ENCODE measurements at regions not wholly inside any gene's neighbourhood (a gene's known extent, or its start where the extent isn't known, plus 50 kb on each side); places are given as distances from the start of the nearest gene placed in this dataset.
"Not testable (repeated sequence)": the region's sequence is repeated elsewhere in the genome, so short reads cannot be mapped to it uniquely, and the experiment has no call there.

GRCh38 chr22:10710923-10711322 is 4817.1 kb upstream of the OR11H1 start:
- not testable (repeated sequence) for H3K36me3 ChIP-seq; H3K9me3 ChIP-seq; H3K4me1 ChIP-seq; H3K27ac ChIP-seq; DNase-seq (ENCODE audit: low spot score in 2 of 2); H3K27me3 ChIP-seq; H3K4me3 ChIP-seq
- WGBS, 2 donors: 47 to 50% methylated on average over 4 of the region's 4 CpGs

GRCh38 chr22:10722804-10723203 is 4805.2 kb upstream of the OR11H1 start:
- H3K36me3 ChIP-seq; H3K4me3 ChIP-seq; H3K27ac ChIP-seq; H3K4me1 ChIP-seq; H3K27me3 ChIP-seq; DNase-seq (ENCODE audit: low spot score in 2 of 2): not testable (repeated sequence)
- H3K9me3 ChIP-seq: peaks cover 0 to 51% (median 5%) of the 10 kb centered on the region in 4 donors
- WGBS, 2 donors: 59 to 61% methylated on average over 9 of the region's 9 CpGs

- peaks cover 0 to 61% (median 6%) of the 10 kb centered on the region in 4 donors for H3K9me3 ChIP-seq
- H3K4me3 ChIP-seq; H3K4me1 ChIP-seq; DNase-seq (ENCODE audit: low spot score in 2 of 2); H3K27ac ChIP-seq; H3K36me3 ChIP-seq; H3K27me3 ChIP-seq: not testable (repeated sequence)
- 55 to 56% methylated on average over 8 of the region's 8 CpGs for WGBS, 2 donors
Observed at GRCh38 chr22:10723966-10724365, 4804.0 kb upstream of the OR11H1 start.

- no peaks in the 10 kb centered on the region for H3K4me1 ChIP-seq
- H3K9me3 ChIP-seq: peaks cover 0 to 64% (median 8%) of the 10 kb centered on the region in 4 donors
- no peak overlapping the region for H3K27ac ChIP-seq
- TF ChIP-seq CTCF (IDR thresholded peaks at IDR 0.05): no peak
- no peak for TF ChIP-seq EP300 (IDR thresholded peaks at IDR 0.05)
- no peak for TF ChIP-seq POLR2A (IDR thresholded peaks at IDR 0.05)
- no peak for DNase-seq (ENCODE audit: low spot score in 2 of 2)
- WGBS, 2 donors: 59 to 62% methylated on average over 10 of the region's 10 CpGs
- no peaks in the 10 kb centered on the region for H3K27me3 ChIP-seq
- H3K4me3 ChIP-seq: no peak overlapping the region
- no peaks in the 10 kb centered on the region for H3K36me3 ChIP-seq
Observed at GRCh38 chr22:10727393-10727792, 4800.6 kb upstream of the OR11H1 start.

- not testable (repeated sequence) for H3K27me3 ChIP-seq; H3K4me3 ChIP-seq; H3K4me1 ChIP-seq; H3K36me3 ChIP-seq; DNase-seq (ENCODE audit: low spot score in 2 of 2); H3K27ac ChIP-seq
- H3K9me3 ChIP-seq: peaks cover 0 to 51% (median 8%) of the 10 kb centered on the region in 4 donors
- 47 to 52% methylated on average over 5 of the region's 5 CpGs for WGBS, 2 donors
Observed at GRCh38 chr22:10729979-10730378, 4798.0 kb upstream of the OR11H1 start.

GRCh38 chr22:10730706-10731105 is 4797.3 kb upstream of the OR11H1 start:
- not testable (repeated sequence) for H3K36me3 ChIP-seq; DNase-seq (ENCODE audit: low spot score in 2 of 2); H3K27ac ChIP-seq; H3K4me1 ChIP-seq; H3K4me3 ChIP-seq; H3K27me3 ChIP-seq
- peaks cover 0 to 51% (median 8%) of the 10 kb centered on the region in 4 donors for H3K9me3 ChIP-seq
- 74 to 77% methylated on average over 4 of the region's 4 CpGs for WGBS, 2 donors

- H3K4me1 ChIP-seq, H3K36me3 ChIP-seq: not testable (repeated sequence)
- 61% methylated on average over 9 of the region's 9 CpGs for WGBS, 2 donors
Observed at GRCh38 chr22:10731246-10731974, 4796.6 kb upstream of the OR11H1 start.

GRCh38 chr22:10735075-10735474 is 4792.9 kb upstream of the OR11H1 start:
- not testable (repeated sequence) for H3K27ac ChIP-seq; H3K4me1 ChIP-seq; H3K36me3 ChIP-seq; DNase-seq (ENCODE audit: low spot score in 2 of 2); H3K27me3 ChIP-seq; H3K4me3 ChIP-seq
- 64 to 67% methylated on average over 2 of the region's 2 CpGs for WGBS, 2 donors
- H3K9me3 ChIP-seq: peaks cover 0 to 26% (median 3%) of the 10 kb centered on the region in 4 donors

More at GRCh38 chr22:10731246-10731974, 4796.6 kb upstream of the OR11H1 start:
- not testable (repeated sequence) for H3K27me3 ChIP-seq; DNase-seq (ENCODE audit: low spot score in 2 of 2); H3K27ac ChIP-seq; H3K4me3 ChIP-seq
- peaks cover 0 to 47% (median 8%) of the 10 kb centered on the region in 4 donors for H3K9me3 ChIP-seq

GRCh38 chr22:10736879-10737278 is 4791.1 kb upstream of the OR11H1 start:
- not testable (repeated sequence) for H3K4me1 ChIP-seq; H3K36me3 ChIP-seq; DNase-seq (ENCODE audit: low spot score in 2 of 2); H3K4me3 ChIP-seq; H3K27me3 ChIP-seq; H3K27ac ChIP-seq
- H3K9me3 ChIP-seq: peaks cover 0 to 17% (median 0%) of the 10 kb centered on the region in 4 donors
- 73 to 74% methylated on average over 2 of the region's 2 CpGs for WGBS, 2 donors

GRCh38 chr22:10737931-10738330 is 4790.1 kb upstream of the OR11H1 start:
- DNase-seq (ENCODE audit: low spot score in 2 of 2); H3K27ac ChIP-seq; H3K4me3 ChIP-seq; H3K36me3 ChIP-seq; H3K4me1 ChIP-seq; H3K27me3 ChIP-seq: not testable (repeated sequence)
- 75 to 86% methylated on average over 2 of the region's 2 CpGs for WGBS, 2 donors
- H3K9me3 ChIP-seq: peaks cover 0 to 25% (median 0%) of the 10 kb centered on the region in 4 donors

Data from tibial nerve (tissue), 4 donors.